GM12878 (cell line): ENCODE measurements at regions not wholly inside any gene's neighbourhood (a gene's known extent, or its start where the extent isn't known, plus 50 kb on each side); places are given as distances from the start of the nearest gene placed in this dataset.
A peak's percentile ranks its signal among the peaks of the same experiment; 100 is the strongest.

Source experiments
- ATAC-seq: fragments of 200-7000 bp; cut with Tn5 transposase; 3 replicates; pipeline ENCODE4 v1.9.1; 2020; ENCODE audit warnings: mild to moderate bottlenecking, moderate library complexity
- BruUV-seq: library from RNA; stranded (reverse); fragments of 400-500 nt; replicated peaks from 2 replicates; lab custom pipeline; 2021; lab: Mats Ljungman, UMichigan
- CTCF ChIA-PET: fragments of 300-600 bp; sonication (Branson Sonifier 250); formaldehyde crosslinking; extraction: SDS; loops from one replicate; lab custom pipeline; 2021; ENCODE audit warnings: inconsistent platforms; lab: Yijun Ruan, JAX
- POLR2A ChIA-PET: fragments of 350-600 bp; formaldehyde crosslinking; extraction: SDS; loops from one replicate; lab custom pipeline; 2021; ENCODE audit warnings: inconsistent platforms; lab: Charles Lee
- RAD21 ChIA-PET: fragments of 300-600 bp; sonication (Branson Sonifier 250); formaldehyde crosslinking; loops from one replicate; lab custom pipeline; 2023; ENCODE audit warnings: antibody characterized with exemption; ENCODE audit not compliant: unreplicated experiment; lab: Charles Lee
- SMC1A ChIA-PET: fragments of 300-600 bp; sonication (Branson Sonifier 250); formaldehyde crosslinking; loops from one replicate; lab custom pipeline; 2023; ENCODE audit not compliant: unreplicated experiment, uncharacterized antibody; lab: Charles Lee
- DNase-seq: peaks from one replicate; pipeline ENCODE4 v3.0.0-alpha.2; 2011; ENCODE audit warnings: low read depth, low spot score
- FAIRE-seq: peaks from 3 replicates; lab custom pipeline; 2011; peaks lifted over from hg19 to GRCh38; lab: Jason Lieb, UNC
- H2AFZ ChIP-seq: 2 replicates; pipeline ENCODE4 v1.6.0; 2011; ENCODE audit warnings: low read depth, low read length, control low read depth; ENCODE audit not compliant: control insufficient read depth
- H3K27ac ChIP-seq: 2 replicates; pipeline ENCODE4 v1.5.1; 2011; ENCODE audit warnings: control low read depth; ENCODE audit not compliant: control insufficient read depth, insufficient read depth
- H3K27me3 ChIP-seq, 2 experiments: replicated peaks in 1 of 2; 2 replicates each; pipeline versions ENCODE4 v1.6.0 to v1.6.1; 2011; ENCODE audit warnings: low read length in 1 of 2; ENCODE audit not compliant: control insufficient read depth in 2 of 2, insufficient read depth in 2 of 2
- H3K36me3 ChIP-seq, 2 experiments: 2 replicates each; pipeline ENCODE4 v1.5.1; 2011; ENCODE audit warnings: low read length in 1 of 2; ENCODE audit not compliant: control insufficient read depth in 2 of 2, insufficient read depth in 2 of 2
- H3K4me1 ChIP-seq: 2 replicates; pipeline ENCODE4 v1.6.1; 2011; ENCODE audit warnings: mild to moderate bottlenecking, low read length, moderate library complexity, mixed read lengths; ENCODE audit not compliant: control insufficient read depth, insufficient read depth
- H3K4me2 ChIP-seq: 2 replicates; pipeline ENCODE4 v1.6.0; 2011; ENCODE audit warnings: control low read depth; ENCODE audit not compliant: control insufficient read depth, insufficient read depth
- H3K4me3 ChIP-seq: fragments of 200-600 bp; sonication (generic); 2 replicates; pipeline ENCODE4 v1.5.1; 2016
- H3K79me2 ChIP-seq: 2 replicates; pipeline ENCODE4 v1.6.0; 2011; ENCODE audit warnings: low read length; ENCODE audit not compliant: control insufficient read depth, insufficient read depth
- H3K9ac ChIP-seq: 2 replicates; pipeline ENCODE4 v1.8.0; 2011; ENCODE audit warnings: low read length, control low read depth, mixed read lengths; ENCODE audit not compliant: control insufficient read depth, insufficient read depth
- H3K9me3 ChIP-seq: replicated peaks from 3 replicates; pipeline ENCODE4 v1.5.1; 2011; ENCODE audit warnings: mild to moderate bottlenecking, low read length; ENCODE audit not compliant: control insufficient read depth, insufficient read depth
- H4K20me1 ChIP-seq: 2 replicates; pipeline ENCODE4 v1.6.0; 2011; ENCODE audit not compliant: control insufficient read depth, insufficient read depth
- ETV6 ChIP-seq, 2 experiments: fragments of 450-650 bp in 1 of 2; IDR thresholded peaks in 1 of 2; conservative IDR thresholded peaks in 1 of 2; 2 replicates each; pipeline ENCODE4 v1.6.1; 2014; ENCODE audit warnings: antibody characterized with exemption in 1 of 2, borderline replicate concordance in 1 of 2, low read depth in 1 of 2, mild to moderate bottlenecking in 1 of 2, moderate library complexity in 1 of 2
- GABPA ChIP-seq: IDR thresholded peaks from 2 replicates; pipeline ENCODE4 v1.6.1; 2014; ENCODE audit warnings: antibody characterized with exemption, low read depth, mild to moderate bottlenecking, inconsistent platforms
- KDM1A ChIP-seq: fragments of 200-600 bp; sonication (generic); IDR thresholded peaks from 2 replicates; pipeline ENCODE4 v1.6.1; 2016; ENCODE audit warnings: borderline replicate concordance
- MEF2B ChIP-seq: fragments of 450-650 bp; IDR thresholded peaks from 2 replicates; pipeline ENCODE4 v1.6.1; 2018; ENCODE audit warnings: mild to moderate bottlenecking, moderate library complexity; ENCODE audit not compliant: partially characterized antibody, poor library complexity, severe bottlenecking
- MLLT1 ChIP-seq: fragments of 450-650 bp; IDR thresholded peaks from 2 replicates; pipeline ENCODE4 v1.6.1; 2016; ENCODE audit warnings: mild to moderate bottlenecking
- NFIC ChIP-seq: IDR thresholded peaks from 2 replicates; pipeline ENCODE4 v1.6.1; 2012; ENCODE audit warnings: low read depth, mild to moderate bottlenecking, inconsistent platforms, low read length, moderate library complexity
- POLR2AphosphoS2 ChIP-seq: IDR thresholded peaks from 2 replicates; pipeline ENCODE4 v1.6.1; 2011; ENCODE audit warnings: low read depth, mild to moderate bottlenecking, low read length, improper control_type of control experiment, moderate library complexity
- POLR2AphosphoS5 ChIP-seq: IDR thresholded peaks from 2 replicates; pipeline ENCODE4 v1.6.1; 2011; ENCODE audit warnings: mild to moderate bottlenecking, low read length, inconsistent platforms
- RUNX3 ChIP-seq: IDR thresholded peaks from 2 replicates; pipeline ENCODE4 v1.6.1; 2012; ENCODE audit warnings: low read length, inconsistent platforms
- ZBTB33 ChIP-seq: fragments of 450-650 bp; IDR thresholded peaks from 2 replicates; pipeline ENCODE4 v1.6.1; 2017; ENCODE audit warnings: mild to moderate bottlenecking
- WGBS: methylation state at CpG from one replicate; pipeline ENCODE4 v1.1.6; 2016; ENCODE audit warnings: low lambda C conversion rate; ENCODE audit not compliant: insufficient replicate concordance, insufficient coverage; ENCODE audit errors: missing lambda C conversion rate; 5-methylcytosine and 5-hydroxymethylcytosine counted together
- in situ Hi-C: fragments of 300-500 bp; cut with MboI; formaldehyde crosslinking; loops from 9 replicates; pipeline ENCODE4 v1.14.3; 2018; ENCODE audit warnings: mixed read lengths
- intact Hi-C: fragments of 100-400 bp; cut with micrococcal nuclease; formaldehyde crosslinking; loops from one replicate; pipeline ENCODE4 v1.14.2; 2022; ENCODE audit not compliant: unreplicated experiment

GRCh38 chr18:6486313-6486712 is 71.6 kb upstream of the L3MBTL4 start:
- Histone ChIP-seq H3K4me1 (no peaks in the 10 kb centered on the region), H3K27ac (no peak overlapping the region)
- TF ChIP-seq MEF2B (peak; percentile 54), POLR2AphosphoS5 (no peak)
- TF ChIP-seq, all 136 proteins: peak for 1
- Histone ChIP-seq H3K9ac (no peak overlapping the region), H3K27me3 (peaks cover 0 to 2% of the 10 kb centered on the region in 2 experiments; a peak in 1 of 4 replicates), H3K4me2 (no peak overlapping the region), H4K20me1 (no peaks in the 10 kb centered on the region), H3K36me3 (no peaks in the 10 kb centered on the region), H3K4me3 (no peak overlapping the region), H3K79me2 (no peaks in the 10 kb centered on the region), H2AFZ (no peak overlapping the region), H3K9me3 (no peaks in the 10 kb centered on the region)
- FAIRE-seq (no peak), ATAC-seq (peak; percentile 39; the same call in 2 of the 3 replicates), DNase-seq (no peak)
- ChIA-PET RAD21 (no interaction called here), POLR2A (no interaction called here), CTCF (interaction anchor here (0.6 kb wide), 1 partner anchor 10 kb away, joined by 3 read pairs; no protein-coding TSS in a partner anchor), SMC1A (no interaction called here)
- in situ Hi-C loops (no loop called here), intact Hi-C loops (no loop called here)
- 0% methylated on average over 3 of the region's 3 CpGs for WGBS
- no TSS peak for BruUV-seq

- H3K4me1 ChIP-seq = no peaks in the 10 kb centered on the region
- RAD21 ChIA-PET = no interaction called here
- no TSS peak for BruUV-seq
- FAIRE-seq (no peak), ATAC-seq (no peak), DNase-seq (no peak)
- no peak overlapping the region for H3K4me3 ChIP-seq
- no peaks in the 10 kb centered on the region for H3K36me3 ChIP-seq
- POLR2A ChIA-PET = no interaction called here
- H3K9me3 ChIP-seq = no peaks in the 10 kb centered on the region
- intact Hi-C loops (no loop called here), in situ Hi-C loops (no loop called here)
- H3K27ac ChIP-seq = no peak overlapping the region
- SMC1A ChIA-PET = no interaction called here
- TF ChIP-seq GABPA (no peak), POLR2AphosphoS5 (no peak), MLLT1 (no peak), RUNX3 (no peak), NFIC (no peak), ZBTB33 (no peak), KDM1A (no peak), POLR2AphosphoS2 (no peak), ETV6 (conservative IDR thresholded peaks at IDR 0.05 in 1 of 2, IDR thresholded peaks at IDR 0.05 in 1 of 2; ENCODE audit: borderline replicate concordance in 1 of 2, low read depth in 1 of 2) (no peak)
- no peak overlapping the region for H3K9ac ChIP-seq
- 57% methylated on average over 5 of the region's 5 CpGs for WGBS
- CTCF ChIA-PET = interaction anchor here (0.6 kb wide), 1 partner anchor 11 kb away, joined by 3 read pairs; no protein-coding TSS in a partner anchor
- no peak overlapping the region for H3K4me2 ChIP-seq
- peaks cover 0 to 2% of the 10 kb centered on the region in 2 experiments; a peak in 1 of 4 replicates for H3K27me3 ChIP-seq
- H4K20me1 ChIP-seq = no peaks in the 10 kb centered on the region
- H3K79me2 ChIP-seq = no peaks in the 10 kb centered on the region
- H2AFZ ChIP-seq = no peak overlapping the region
These were observed 72.2 kb upstream of the L3MBTL4 start for GRCh38 chr18:6486764-6487426.
